ENCODE measurements at regions not wholly inside any gene's neighbourhood (a gene's known extent, or its start where the extent isn't known, plus 50 kb on each side); places are given as distances from the start of the nearest gene placed in this dataset.

GRCh38 chr3:153744889-153745288, 376.3 kb upstream of the ARHGEF26 start (continued):
- TF ChIP-seq, protein P1, sequence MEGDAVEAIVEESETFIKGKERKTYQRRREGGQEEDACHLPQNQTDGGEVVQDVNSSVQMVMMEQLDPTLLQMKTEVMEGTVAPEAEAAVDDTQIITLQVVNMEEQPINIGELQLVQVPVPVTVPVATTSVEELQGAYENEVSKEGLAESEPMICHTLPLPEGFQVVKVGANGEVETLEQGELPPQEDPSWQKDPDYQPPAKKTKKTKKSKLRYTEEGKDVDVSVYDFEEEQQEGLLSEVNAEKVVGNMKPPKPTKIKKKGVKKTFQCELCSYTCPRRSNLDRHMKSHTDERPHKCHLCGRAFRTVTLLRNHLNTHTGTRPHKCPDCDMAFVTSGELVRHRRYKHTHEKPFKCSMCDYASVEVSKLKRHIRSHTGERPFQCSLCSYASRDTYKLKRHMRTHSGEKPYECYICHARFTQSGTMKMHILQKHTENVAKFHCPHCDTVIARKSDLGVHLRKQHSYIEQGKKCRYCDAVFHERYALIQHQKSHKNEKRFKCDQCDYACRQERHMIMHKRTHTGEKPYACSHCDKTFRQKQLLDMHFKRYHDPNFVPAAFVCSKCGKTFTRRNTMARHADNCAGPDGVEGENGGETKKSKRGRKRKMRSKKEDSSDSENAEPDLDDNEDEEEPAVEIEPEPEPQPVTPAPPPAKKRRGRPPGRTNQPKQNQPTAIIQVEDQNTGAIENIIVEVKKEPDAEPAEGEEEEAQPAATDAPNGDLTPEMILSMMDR (IDR thresholded peaks at IDR 0.05 in 2 of 3, conservative IDR thresholded peaks at IDR 0.05 in 1 of 3; ENCODE audit: borderline replicate concordance in 1 of 3, insufficient read depth in 1 of 3, low read depth in 2 of 3, low read length in 2 of 3): no peak
- no peak for TF ChIP-seq YY1 (IDR thresholded peaks at IDR 0.05; ENCODE audit: extremely low read depth, insufficient replicate concordance, low read depth, low read length)

GRCh38 chr3:153746211-153746610, 375.0 kb upstream of the ARHGEF26 start:
- TF ChIP-seq, protein P2, sequence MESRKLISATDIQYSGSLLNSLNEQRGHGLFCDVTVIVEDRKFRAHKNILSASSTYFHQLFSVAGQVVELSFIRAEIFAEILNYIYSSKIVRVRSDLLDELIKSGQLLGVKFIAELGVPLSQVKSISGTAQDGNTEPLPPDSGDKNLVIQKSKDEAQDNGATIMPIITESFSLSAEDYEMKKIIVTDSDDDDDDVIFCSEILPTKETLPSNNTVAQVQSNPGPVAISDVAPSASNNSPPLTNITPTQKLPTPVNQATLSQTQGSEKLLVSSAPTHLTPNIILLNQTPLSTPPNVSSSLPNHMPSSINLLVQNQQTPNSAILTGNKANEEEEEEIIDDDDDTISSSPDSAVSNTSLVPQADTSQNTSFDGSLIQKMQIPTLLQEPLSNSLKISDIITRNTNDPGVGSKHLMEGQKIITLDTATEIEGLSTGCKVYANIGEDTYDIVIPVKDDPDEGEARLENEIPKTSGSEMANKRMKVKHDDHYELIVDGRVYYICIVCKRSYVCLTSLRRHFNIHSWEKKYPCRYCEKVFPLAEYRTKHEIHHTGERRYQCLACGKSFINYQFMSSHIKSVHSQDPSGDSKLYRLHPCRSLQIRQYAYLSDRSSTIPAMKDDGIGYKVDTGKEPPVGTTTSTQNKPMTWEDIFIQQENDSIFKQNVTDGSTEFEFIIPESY (IDR thresholded peaks at IDR 0.05; ENCODE audit: extremely low read depth, insufficient replicate concordance, low read length): no peak
- TF ChIP-seq, protein P1 (IDR thresholded peaks at IDR 0.05 in 2 of 3, conservative IDR thresholded peaks at IDR 0.05 in 1 of 3; ENCODE audit: borderline replicate concordance in 1 of 3, insufficient read depth in 1 of 3, low read depth in 2 of 3, low read length in 2 of 3): no peak
- no peak for TF ChIP-seq JUND (IDR thresholded peaks at IDR 0.05)
- TF ChIP-seq YY1 (IDR thresholded peaks at IDR 0.05; ENCODE audit: extremely low read depth, insufficient replicate concordance, low read depth, low read length): no peak
- no peak for TF ChIP-seq EGR1 (IDR thresholded peaks at IDR 0.05; ENCODE audit: low read depth)
- no peak for TF ChIP-seq POLR2AphosphoS5 (IDR thresholded peaks at IDR 0.05; ENCODE audit: low read depth, low read length)
- no peak for TF ChIP-seq FOSL1 (IDR thresholded peaks at IDR 0.05; ENCODE audit: low read depth)
- no peak for TF ChIP-seq TCF7L2 (IDR thresholded peaks at IDR 0.05; ENCODE audit: borderline replicate concordance, extremely low read depth, insufficient read depth, insufficient read length)
- TF ChIP-seq, protein P3, sequence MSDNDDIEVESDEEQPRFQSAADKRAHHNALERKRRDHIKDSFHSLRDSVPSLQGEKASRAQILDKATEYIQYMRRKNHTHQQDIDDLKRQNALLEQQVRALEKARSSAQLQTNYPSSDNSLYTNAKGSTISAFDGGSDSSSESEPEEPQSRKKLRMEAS (IDR thresholded peaks at IDR 0.05): no peak
- no peak for TF ChIP-seq ZFX (IDR thresholded peaks at IDR 0.05)
- TF ChIP-seq, protein P4, sequence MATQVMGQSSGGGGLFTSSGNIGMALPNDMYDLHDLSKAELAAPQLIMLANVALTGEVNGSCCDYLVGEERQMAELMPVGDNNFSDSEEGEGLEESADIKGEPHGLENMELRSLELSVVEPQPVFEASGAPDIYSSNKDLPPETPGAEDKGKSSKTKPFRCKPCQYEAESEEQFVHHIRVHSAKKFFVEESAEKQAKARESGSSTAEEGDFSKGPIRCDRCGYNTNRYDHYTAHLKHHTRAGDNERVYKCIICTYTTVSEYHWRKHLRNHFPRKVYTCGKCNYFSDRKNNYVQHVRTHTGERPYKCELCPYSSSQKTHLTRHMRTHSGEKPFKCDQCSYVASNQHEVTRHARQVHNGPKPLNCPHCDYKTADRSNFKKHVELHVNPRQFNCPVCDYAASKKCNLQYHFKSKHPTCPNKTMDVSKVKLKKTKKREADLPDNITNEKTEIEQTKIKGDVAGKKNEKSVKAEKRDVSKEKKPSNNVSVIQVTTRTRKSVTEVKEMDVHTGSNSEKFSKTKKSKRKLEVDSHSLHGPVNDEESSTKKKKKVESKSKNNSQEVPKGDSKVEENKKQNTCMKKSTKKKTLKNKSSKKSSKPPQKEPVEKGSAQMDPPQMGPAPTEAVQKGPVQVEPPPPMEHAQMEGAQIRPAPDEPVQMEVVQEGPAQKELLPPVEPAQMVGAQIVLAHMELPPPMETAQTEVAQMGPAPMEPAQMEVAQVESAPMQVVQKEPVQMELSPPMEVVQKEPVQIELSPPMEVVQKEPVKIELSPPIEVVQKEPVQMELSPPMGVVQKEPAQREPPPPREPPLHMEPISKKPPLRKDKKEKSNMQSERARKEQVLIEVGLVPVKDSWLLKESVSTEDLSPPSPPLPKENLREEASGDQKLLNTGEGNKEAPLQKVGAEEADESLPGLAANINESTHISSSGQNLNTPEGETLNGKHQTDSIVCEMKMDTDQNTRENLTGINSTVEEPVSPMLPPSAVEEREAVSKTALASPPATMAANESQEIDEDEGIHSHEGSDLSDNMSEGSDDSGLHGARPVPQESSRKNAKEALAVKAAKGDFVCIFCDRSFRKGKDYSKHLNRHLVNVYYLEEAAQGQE (IDR thresholded peaks at IDR 0.05; ENCODE audit: low read depth): no peak
- H3K9me2 ChIP-seq (ENCODE audit: insufficient read depth): no peaks in the 10 kb centered on the region
- no peaks in the 10 kb centered on the region for H3K36me3 ChIP-seq (ENCODE audit: control insufficient read depth in 1 of 2, insufficient read depth in 2 of 2, low read length in 2 of 2)
- no peak for ATAC-seq
- no peak overlapping the region for H2AFZ ChIP-seq (ENCODE audit: low read depth, low read length, poor library complexity, severe bottlenecking)
- no peak overlapping the region for H3K9ac ChIP-seq (ENCODE audit: low read length)
- no peaks in the 10 kb centered on the region for H3K9me3 ChIP-seq (ENCODE audit: control insufficient read depth in 1 of 2, insufficient read depth in 1 of 2, low read depth in 1 of 2, low read length in 2 of 2)
- ChIA-PET CTCF (no interaction called here), POLR2A (no interaction called here), RAD21 (ENCODE audit: low non-redundant PET in 1 of 2, low total read pairs in 2 of 2, uncharacterized antibody in 2 of 2, unreplicated experiment in 2 of 2) (no interaction called here)
- no TSS peak for BruUV-seq (replicated peaks)
- no peak overlapping the region for H3K4me2 ChIP-seq (ENCODE audit: low read length)
- H3K79me2 ChIP-seq (ENCODE audit: insufficient read depth, low read length): no peaks in the 10 kb centered on the region
- no peaks in the 10 kb centered on the region for H3K4me1 ChIP-seq (ENCODE audit: control insufficient read depth in 1 of 2, insufficient read depth in 2 of 2, low read length in 2 of 2)
- no peaks in the 10 kb centered on the region for H3K27me3 ChIP-seq (ENCODE audit: insufficient read depth, low read length)
- H3K27ac ChIP-seq (ENCODE audit: low read depth, low read length): no peak overlapping the region
- no peak for DNase-seq (ENCODE audit: low read depth, low spot score)
- intact Hi-C loops (cut with micrococcal nuclease): no loop called here
- H3K4me3 ChIP-seq (replicated peaks in 1 of 2; ENCODE audit: low read depth in 1 of 2, low read length in 2 of 2): no peak overlapping the region
- no peaks in the 10 kb centered on the region for H4K20me1 ChIP-seq (ENCODE audit: insufficient read depth)

Data from HCT116 (cell line).